Kidney (tissue), 13 donors: ENCODE measurements at regions not wholly inside any gene's neighbourhood (a gene's known extent, or its start where the extent isn't known, plus 50 kb on each side); places are given as distances from the start of the nearest gene placed in this dataset.
A peak's percentile ranks its signal among the peaks of the same experiment; 100 is the strongest.

ENCODE experiments used
- DNase-seq, 5 donors: peaks; one replicate each; pipeline ENCODE4 v3.0.0-alpha.2; 2013 to 2020
- FAIRE-seq: peaks from 2 replicates; lab custom pipeline; 2012; peaks lifted over from hg19 to GRCh38; lab: Jason Lieb, UNC
- H3K27ac ChIP-seq, 2 donors: one replicate each; pipeline ENCODE4 v1.7.0; 2013; ENCODE audit warnings: low read depth in 2 of 2, low read length in 2 of 2, inconsistent platforms in 1 of 2
- H3K27me3 ChIP-seq: one replicate; pipeline ENCODE4 v1.7.1; 2013; ENCODE audit warnings: low read length, inconsistent platforms; ENCODE audit not compliant: control insufficient read depth, insufficient read depth
- H3K36me3 ChIP-seq, 3 donors: one replicate each; pipeline versions ENCODE4 v1.7.0 to v1.7.1; 2013; ENCODE audit warnings: low read length in 3 of 3, control low read depth in 1 of 3, inconsistent platforms in 1 of 3; ENCODE audit not compliant: insufficient read depth in 3 of 3, control insufficient read depth in 2 of 3
- H3K4me1 ChIP-seq, 3 donors: one replicate each; pipeline versions ENCODE4 v1.7.0 to v1.7.1; 2013; ENCODE audit warnings: low read length in 3 of 3, inconsistent platforms in 1 of 3, low read depth in 1 of 3; ENCODE audit not compliant: control insufficient read depth in 2 of 3, insufficient read depth in 2 of 3
- H3K4me3 ChIP-seq, 3 donors: one replicate each; pipeline versions ENCODE4 v1.7.0 to v1.8.1; 2013; ENCODE audit warnings: low read length in 3 of 3, control low read depth in 1 of 3, inconsistent platforms in 1 of 3
- H3K9ac ChIP-seq, 3 donors: one replicate each; pipeline versions ENCODE4 v1.7.0 to v1.7.1; 2013; ENCODE audit warnings: low read length in 3 of 3, control low read depth in 1 of 3, inconsistent platforms in 1 of 3
- H3K9me3 ChIP-seq, 3 donors: one replicate each; pipeline versions ENCODE4 v1.7.0 to v1.7.1; 2013; ENCODE audit warnings: low read length in 3 of 3, control low read depth in 1 of 3, inconsistent platforms in 1 of 3; ENCODE audit not compliant: control insufficient read depth in 2 of 3, insufficient read depth in 1 of 3
- CTCF ChIP-seq: IDR thresholded peaks from 3 replicates; pipeline ENCODE4 v1.5.1; 2012; ENCODE audit warnings: mild to moderate bottlenecking, moderate library complexity, borderline replicate concordance; ENCODE audit not compliant: insufficient read depth; ENCODE audit errors: extremely low read depth
- intact Hi-C: fragments of 100-400 bp; cut with DNase I; formaldehyde crosslinking; loops from one replicate; pipeline ENCODE4 v1.11.1; 2022
- donor health status: control.
- donor health status: control.
- donor health status: control.
- donor health status: control.
- donor health status: control.
- donor health status: DM: yes; HTN: yes; CAD: no.
- donor health status: Normal renal cell carcinoma (clear cell type).

GRCh38 chr11:71114124-71114851 is 138.1 kb downstream of the SHANK2 start:
- Histone ChIP-seq H3K9me3 (no peaks in the 10 kb centered on the region), H3K4me1 (peaks cover 0 to 8% (median 4%) of the 10 kb centered on the region in 3 donors), H3K36me3 (peaks cover 0 to 16% (median 5%) of the 10 kb centered on the region in 3 donors), H3K4me3 (no peak overlapping the region), H3K27ac (no peak overlapping the region), H3K27me3 (no peaks in the 10 kb centered on the region), H3K9ac (no peak overlapping the region)
- DNase-seq (peak in 1 of 5 donors; percentile 37), FAIRE-seq (no peak)
- no peak for TF ChIP-seq CTCF
- intact Hi-C loops = no loop called here

GRCh38 chr11:71112990-71113389 is 139.4 kb downstream of the SHANK2 start:
- H3K4me1 ChIP-seq = peaks cover 0 to 5% (median 0%) of the 10 kb centered on the region in 3 donors
- no peaks in the 10 kb centered on the region for H3K9me3 ChIP-seq
- intact Hi-C loops = no loop called here
- no peak overlapping the region for H3K27ac ChIP-seq
- H3K27me3 ChIP-seq = no peaks in the 10 kb centered on the region
- DNase-seq = peak in 1 of 5 donors; percentile 56
- H3K9ac ChIP-seq = no peak overlapping the region
- FAIRE-seq = no peak
- H3K36me3 ChIP-seq = peaks cover 0 to 23% (median 9%) of the 10 kb centered on the region in 3 donors
- H3K4me3 ChIP-seq = no peak overlapping the region
- no peak for TF ChIP-seq CTCF

GRCh38 chr11:71112454-71112853 is 139.9 kb downstream of the SHANK2 start:
- no peak for TF ChIP-seq CTCF
- DNase-seq = peak in 1 of 5 donors; percentile 40
- Histone ChIP-seq H3K27ac (no peak overlapping the region), H3K4me3 (no peak overlapping the region), H3K4me1 (no peaks in the 10 kb centered on the region), H3K36me3 (peaks cover 0 to 23% (median 9%) of the 10 kb centered on the region in 3 donors), H3K9ac (no peak overlapping the region), H3K27me3 (no peaks in the 10 kb centered on the region), H3K9me3 (no peaks in the 10 kb centered on the region)
- intact Hi-C loops = no loop called here
- FAIRE-seq = no peak
